ENCODE measurements at regions not wholly inside any gene's neighbourhood (a gene's known extent, or its start where the extent isn't known, plus 50 kb on each side); places are given as distances from the start of the nearest gene placed in this dataset.
"Not testable (repeated sequence)": the region's sequence is repeated elsewhere in the genome, so short reads cannot be mapped to it uniquely, and the experiment has no call there.

- H3K27ac Mint-ChIP-seq; intact Hi-C loops (cut with micrococcal nuclease); H3K4me3 Mint-ChIP-seq; H3K36me3 Mint-ChIP-seq (ENCODE audit: low read depth); H3K4me1 Mint-ChIP-seq (ENCODE audit: low read depth); H3K27me3 Mint-ChIP-seq: not testable (repeated sequence)
- H3K9me3 Mint-ChIP-seq: peaks cover 44% of the 10 kb centered on the region
Measured at GRCh38 chr14:43655194-43655593, 851.9 kb downstream of the FSCB start.

DNA sequence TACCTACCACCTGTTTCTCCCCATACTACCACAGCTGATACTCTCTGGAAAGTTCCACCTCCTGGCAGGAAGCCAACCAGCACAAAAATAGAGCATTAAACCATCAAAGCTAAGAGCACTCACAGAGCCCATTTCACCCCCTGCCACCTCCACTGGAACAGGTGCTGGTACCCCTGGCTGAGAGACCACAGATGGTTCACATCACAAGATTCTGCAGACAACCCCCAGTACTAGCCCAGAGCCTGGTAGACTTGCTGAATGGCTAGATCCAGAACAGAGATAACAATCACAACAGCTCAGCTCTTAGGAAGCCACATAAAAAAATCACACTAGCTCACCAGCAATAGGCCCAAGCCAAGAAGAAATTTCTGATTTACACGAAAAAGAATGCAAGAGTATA is 855.2 kb downstream of the FSCB start:
- Mint-ChIP-seq H3K27ac (no peak overlapping the region), H3K27me3 (no peaks in the 10 kb centered on the region), H3K36me3 (ENCODE audit: low read depth) (no peaks in the 10 kb centered on the region), H3K4me3 (no peak overlapping the region), H3K4me1 (ENCODE audit: low read depth) (no peaks in the 10 kb centered on the region), H3K9me3 (peaks cover 60% of the 10 kb centered on the region)
- intact Hi-C loops (cut with micrococcal nuclease): no loop called here

DNA sequence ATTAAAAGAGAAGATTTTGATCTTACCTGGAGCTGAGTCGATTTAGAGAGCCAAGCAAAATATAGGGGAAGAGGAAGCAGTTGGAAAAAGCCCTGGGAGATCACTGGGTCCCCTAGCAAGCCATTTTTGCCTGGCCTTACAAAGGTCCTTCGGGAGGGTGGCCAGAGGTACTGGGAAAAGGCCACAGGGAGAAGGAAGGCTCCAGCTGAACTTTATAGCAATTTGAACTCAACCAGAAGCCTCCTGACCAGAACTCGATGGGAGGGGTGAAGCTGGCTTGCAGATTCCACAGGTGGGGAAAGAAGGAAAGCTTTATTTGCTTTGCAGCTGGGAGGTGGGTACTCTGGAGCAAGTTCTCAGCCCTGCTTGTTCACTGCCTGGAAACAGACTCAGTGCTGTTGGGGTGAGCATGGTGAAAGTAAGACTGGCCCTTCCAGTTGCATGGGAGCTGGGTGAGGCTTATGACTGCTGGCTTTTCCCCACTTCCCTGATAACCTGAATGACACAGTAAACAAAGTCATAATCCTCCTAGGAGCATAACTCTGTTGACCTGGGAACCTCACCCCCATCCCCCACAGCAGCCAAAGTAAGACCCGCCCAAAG is 855.8 kb downstream of the FSCB start:
- intact Hi-C loops (cut with micrococcal nuclease): no loop called here
- Mint-ChIP-seq H3K9me3 (peaks cover 60% of the 10 kb centered on the region), H3K27ac (no peak overlapping the region), H3K27me3 (no peaks in the 10 kb centered on the region), H3K4me3 (no peak overlapping the region), H3K4me1 (ENCODE audit: low read depth) (no peaks in the 10 kb centered on the region), H3K36me3 (ENCODE audit: low read depth) (no peaks in the 10 kb centered on the region)

- intact Hi-C loops (cut with micrococcal nuclease): no loop called here
- Mint-ChIP-seq H3K4me3 (no peak overlapping the region), H3K36me3 (ENCODE audit: low read depth) (no peaks in the 10 kb centered on the region), H3K27ac (no peak overlapping the region), H3K4me1 (ENCODE audit: low read depth) (no peaks in the 10 kb centered on the region), H3K27me3 (no peaks in the 10 kb centered on the region), H3K9me3 (peaks cover 55% of the 10 kb centered on the region)
Measured at GRCh38 chr14:43649508-43649907, 857.6 kb downstream of the FSCB start.

- H3K27me3 Mint-ChIP-seq: no peaks in the 10 kb centered on the region
- H3K4me3 Mint-ChIP-seq: no peak overlapping the region
- H3K9me3 Mint-ChIP-seq: peaks cover 37% of the 10 kb centered on the region
- H3K27ac Mint-ChIP-seq: no peak overlapping the region
- H3K36me3 Mint-ChIP-seq (ENCODE audit: low read depth): no peaks in the 10 kb centered on the region
- H3K4me1 Mint-ChIP-seq (ENCODE audit: low read depth): no peaks in the 10 kb centered on the region
- intact Hi-C loops (cut with micrococcal nuclease): no loop called here
Measured at GRCh38 chr14:43647302-43647701, 859.8 kb downstream of the FSCB start.

- Mint-ChIP-seq H3K4me3 (no peak overlapping the region), H3K9me3 (peaks cover 6% of the 10 kb centered on the region), H3K4me1 (ENCODE audit: low read depth) (no peaks in the 10 kb centered on the region), H3K36me3 (ENCODE audit: low read depth) (no peaks in the 10 kb centered on the region), H3K27me3 (no peaks in the 10 kb centered on the region), H3K27ac (no peak overlapping the region)
- intact Hi-C loops (cut with micrococcal nuclease): no loop called here
Measured at GRCh38 chr14:43640718-43641267, 866.3 kb downstream of the FSCB start.

GRCh38 chr14:43625294-43625693 is 881.8 kb downstream of the FSCB start:
- H3K9me3 Mint-ChIP-seq: no peaks in the 10 kb centered on the region
- no peak overlapping the region for H3K27ac Mint-ChIP-seq
- H3K4me3 Mint-ChIP-seq: no peak overlapping the region
- no peaks in the 10 kb centered on the region for H3K27me3 Mint-ChIP-seq
- intact Hi-C loops (cut with micrococcal nuclease): no loop called here
- no peaks in the 10 kb centered on the region for H3K4me1 Mint-ChIP-seq (ENCODE audit: low read depth)
- H3K36me3 Mint-ChIP-seq (ENCODE audit: low read depth): no peaks in the 10 kb centered on the region

DNA sequence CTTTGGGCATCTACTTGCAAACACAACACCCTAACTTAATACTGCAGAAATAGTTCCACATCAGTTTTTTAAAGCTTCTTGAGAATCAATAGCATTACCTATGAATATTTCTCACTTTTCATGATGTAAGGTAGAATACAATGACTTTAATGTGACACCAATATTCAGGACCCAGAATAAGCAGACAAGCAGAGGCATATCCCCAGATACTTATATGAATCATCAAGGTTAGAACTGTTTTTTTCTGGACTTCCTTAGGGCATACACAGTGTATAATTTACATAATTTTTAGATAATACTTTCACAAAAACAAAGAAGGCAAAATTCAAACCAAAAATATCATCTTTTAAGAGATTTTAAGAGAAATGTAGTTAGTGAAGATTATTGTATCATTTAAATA is 885.8 kb downstream of the FSCB start:
- no peak overlapping the region for H3K4me3 Mint-ChIP-seq
- intact Hi-C loops (cut with micrococcal nuclease): no loop called here
- H3K27me3 Mint-ChIP-seq: no peaks in the 10 kb centered on the region
- no peak overlapping the region for H3K27ac Mint-ChIP-seq
- H3K9me3 Mint-ChIP-seq: peaks cover 7% of the 10 kb centered on the region
- no peaks in the 10 kb centered on the region for H3K36me3 Mint-ChIP-seq (ENCODE audit: low read depth)
- no peaks in the 10 kb centered on the region for H3K4me1 Mint-ChIP-seq (ENCODE audit: low read depth)

DNA sequence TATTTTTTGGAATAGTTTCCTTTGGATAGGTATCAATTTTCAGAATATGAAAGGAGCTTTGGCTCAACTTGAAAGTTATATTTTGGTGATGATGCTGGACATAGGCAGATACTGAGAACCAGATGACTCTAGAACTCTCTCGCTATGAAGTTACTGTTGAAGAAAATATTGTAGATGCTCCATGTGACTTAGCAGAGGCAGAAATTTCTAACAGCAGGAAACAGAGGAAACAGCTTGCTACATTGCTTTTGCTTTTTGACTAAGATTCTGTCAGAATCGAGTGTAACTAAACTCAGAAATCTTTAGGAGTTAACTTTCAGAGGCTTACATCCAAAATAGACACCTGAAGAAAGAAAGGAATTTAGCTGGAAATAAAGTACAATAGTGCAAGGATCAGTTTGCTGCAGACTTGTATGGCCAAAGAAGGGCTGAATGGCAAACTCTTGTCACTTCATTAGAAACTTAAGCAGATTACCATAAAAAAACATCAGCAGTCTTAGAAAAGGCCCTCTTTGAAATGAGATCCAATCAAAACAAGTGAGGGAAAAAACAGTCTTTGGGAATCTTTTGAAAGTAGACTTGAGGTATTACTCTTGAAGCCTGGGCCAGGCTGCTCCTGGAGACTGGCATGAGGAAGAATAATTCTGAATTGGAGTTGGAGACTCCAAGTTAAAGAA is 911.8 kb downstream of the FSCB start:
- Mint-ChIP-seq H3K4me1 (ENCODE audit: low read depth) (peaks cover 8% of the 10 kb centered on the region), H3K27me3 (no peaks in the 10 kb centered on the region), H3K27ac (no peak overlapping the region), H3K9me3 (peaks cover 17% of the 10 kb centered on the region), H3K36me3 (ENCODE audit: low read depth) (no peaks in the 10 kb centered on the region), H3K4me3 (no peak overlapping the region)
- intact Hi-C loops (cut with micrococcal nuclease): no loop called here

DNA sequence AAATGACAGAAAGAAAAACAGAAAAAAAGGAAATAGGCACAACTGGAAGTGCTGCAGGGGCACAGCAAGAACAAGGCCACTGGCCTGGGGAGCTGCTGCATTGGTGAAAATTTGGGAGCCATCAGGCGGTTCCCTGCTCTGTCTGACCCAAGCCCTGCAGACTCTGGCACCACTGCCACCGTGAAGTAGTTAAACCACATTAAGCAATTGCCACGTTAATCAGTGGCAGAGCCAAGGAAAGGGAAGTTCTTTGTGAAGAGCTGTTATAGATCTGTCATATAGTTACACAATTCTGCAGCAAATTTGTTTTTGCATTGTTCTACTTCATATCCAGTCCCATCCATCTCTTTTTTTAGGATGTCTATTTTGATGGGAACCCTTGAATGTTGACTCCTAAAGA is 915.3 kb downstream of the FSCB start:
- peaks cover 8% of the 10 kb centered on the region for H3K4me1 Mint-ChIP-seq (ENCODE audit: low read depth)
- intact Hi-C loops (cut with micrococcal nuclease): no loop called here
- H3K27ac Mint-ChIP-seq: peak overlapping the region; percentile 41
- H3K36me3 Mint-ChIP-seq (ENCODE audit: low read depth): no peaks in the 10 kb centered on the region
- H3K9me3 Mint-ChIP-seq: no peaks in the 10 kb centered on the region
- H3K27me3 Mint-ChIP-seq: no peaks in the 10 kb centered on the region
- peak overlapping the region; percentile 32 for H3K4me3 Mint-ChIP-seq

DNA sequence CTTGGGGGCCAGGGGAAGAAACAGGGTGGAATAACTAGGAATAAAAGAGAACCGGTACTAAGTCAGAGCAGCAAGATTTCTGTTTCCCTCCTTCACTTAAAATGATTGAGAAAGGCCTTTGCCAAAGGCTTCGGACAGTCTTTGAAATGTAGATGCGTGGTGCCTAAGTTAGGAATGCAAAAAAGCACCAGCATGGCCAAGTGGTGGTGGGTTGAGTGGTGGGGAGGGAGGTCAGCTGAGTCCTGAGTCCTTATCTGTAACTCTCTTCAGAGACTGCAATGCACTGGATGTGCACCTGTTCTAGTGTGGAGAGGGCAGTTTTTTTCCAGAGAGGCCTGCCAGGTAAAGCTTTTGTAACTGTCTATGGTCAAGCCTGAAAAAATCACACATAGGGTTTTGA is 919.9 kb downstream of the FSCB start:
- no peak overlapping the region for H3K4me3 Mint-ChIP-seq
- no peaks in the 10 kb centered on the region for H3K27me3 Mint-ChIP-seq
- no peaks in the 10 kb centered on the region for H3K36me3 Mint-ChIP-seq (ENCODE audit: low read depth)
- peaks cover 10% of the 10 kb centered on the region for H3K9me3 Mint-ChIP-seq
- peaks cover 8% of the 10 kb centered on the region for H3K4me1 Mint-ChIP-seq (ENCODE audit: low read depth)
- no peak overlapping the region for H3K27ac Mint-ChIP-seq
- intact Hi-C loops (cut with micrococcal nuclease): no loop called here

GRCh38 chr14:43579671-43580070 is 927.4 kb downstream of the FSCB start:
- H3K4me3 Mint-ChIP-seq: no peak overlapping the region
- no peaks in the 10 kb centered on the region for H3K36me3 Mint-ChIP-seq (ENCODE audit: low read depth)
- H3K9me3 Mint-ChIP-seq: peaks cover 30% of the 10 kb centered on the region
- H3K27me3 Mint-ChIP-seq: no peaks in the 10 kb centered on the region
- intact Hi-C loops (cut with micrococcal nuclease): no loop called here
- H3K27ac Mint-ChIP-seq: no peak overlapping the region
- no peaks in the 10 kb centered on the region for H3K4me1 Mint-ChIP-seq (ENCODE audit: low read depth)

DNA sequence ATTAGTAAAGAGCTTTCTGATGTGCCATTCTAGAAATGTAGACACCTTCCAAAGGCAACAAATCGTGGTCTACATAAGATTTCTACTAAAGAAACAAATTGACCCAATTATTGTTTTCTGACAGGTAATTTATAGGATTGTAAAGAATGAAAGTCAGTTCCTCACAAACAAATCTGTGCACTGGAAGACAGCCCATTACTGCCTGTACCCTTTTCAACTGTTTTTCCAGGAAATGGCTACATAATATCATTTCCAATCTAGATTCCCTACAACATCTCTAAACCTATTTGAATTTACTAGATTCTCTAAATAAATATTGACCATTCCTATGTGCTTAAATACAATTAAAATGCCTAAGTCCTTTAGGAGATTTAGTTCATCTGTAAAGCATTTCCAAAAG is 939.1 kb downstream of the FSCB start:
- intact Hi-C loops (cut with micrococcal nuclease): no loop called here
- Mint-ChIP-seq H3K27ac (no peak overlapping the region), H3K36me3 (ENCODE audit: low read depth) (no peaks in the 10 kb centered on the region), H3K4me3 (no peak overlapping the region), H3K27me3 (no peaks in the 10 kb centered on the region), H3K4me1 (ENCODE audit: low read depth) (no peaks in the 10 kb centered on the region), H3K9me3 (peaks cover 6% of the 10 kb centered on the region)

DNA sequence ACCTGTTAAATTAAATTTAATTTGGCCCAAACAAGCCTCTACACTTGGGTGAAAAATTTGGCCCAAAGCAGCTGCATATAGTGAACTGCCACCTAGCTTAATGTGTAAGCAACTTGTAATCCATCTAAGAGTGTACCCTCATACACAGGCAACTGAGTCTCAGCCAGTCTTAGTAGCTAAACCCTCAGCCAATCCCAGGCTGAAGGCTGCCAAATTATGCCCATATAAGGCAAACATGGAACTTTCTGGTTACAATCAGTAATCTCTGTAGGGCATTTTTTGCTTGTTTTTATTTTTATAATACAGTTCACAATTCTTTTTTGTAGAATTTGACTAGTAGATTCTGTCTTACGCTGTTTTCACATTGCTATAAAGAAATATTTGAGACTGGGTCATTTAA is 958.7 kb downstream of the FSCB start:
- no peak overlapping the region for H3K4me3 Mint-ChIP-seq
- no peak overlapping the region for H3K27ac Mint-ChIP-seq
- no peaks in the 10 kb centered on the region for H3K9me3 Mint-ChIP-seq
- H3K36me3 Mint-ChIP-seq (ENCODE audit: low read depth): no peaks in the 10 kb centered on the region
- H3K4me1 Mint-ChIP-seq (ENCODE audit: low read depth): no peaks in the 10 kb centered on the region
- no peaks in the 10 kb centered on the region for H3K27me3 Mint-ChIP-seq
- intact Hi-C loops (cut with micrococcal nuclease): no loop called here

DNA sequence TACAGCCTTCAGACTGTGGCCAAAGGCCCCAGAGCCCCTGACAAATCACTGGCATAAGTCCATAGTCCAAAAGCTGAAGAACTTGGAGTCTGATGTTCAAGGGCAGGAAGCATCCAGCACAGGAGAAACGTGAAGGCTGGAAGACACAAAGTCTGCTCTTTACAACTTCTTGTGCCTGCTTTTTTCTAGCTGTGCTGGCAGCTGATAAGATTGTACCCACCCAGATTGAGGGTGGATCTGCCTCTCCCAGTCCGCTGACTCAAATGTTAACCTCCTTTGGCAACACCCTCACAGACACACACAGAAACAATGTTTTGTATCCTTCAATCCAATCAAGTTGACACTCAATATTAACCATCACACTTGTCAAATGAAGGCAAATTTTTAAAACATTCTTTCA is 959.5 kb downstream of the FSCB start:
- H3K27me3 Mint-ChIP-seq; H3K4me3 Mint-ChIP-seq; H3K4me1 Mint-ChIP-seq (ENCODE audit: low read depth); H3K9me3 Mint-ChIP-seq; intact Hi-C loops (cut with micrococcal nuclease); H3K27ac Mint-ChIP-seq; H3K36me3 Mint-ChIP-seq (ENCODE audit: low read depth): not testable (repeated sequence)

Data from dendritic cell treated with granulocyte-macrophage colony-stimulating factor and Interleukin-4, amounts not matched to agents 40 ng/mL and 50 ng/mL, for 4 days (primary cell).